H7 (cell line): ENCODE measurements at regions not wholly inside any gene's neighbourhood (a gene's known extent, or its start where the extent isn't known, plus 50 kb on each side); places are given as distances from the start of the nearest gene placed in this dataset.

Source experiments
- DNase-seq: peaks from one replicate; pipeline ENCODE4 v3.0.0; 2012
- H3K27me3 ChIP-seq: 2 replicates; pipeline ENCODE4 v1.6.0; 2011; ENCODE audit warnings: mild to moderate bottlenecking, low read length; ENCODE audit not compliant: control insufficient read depth, insufficient read depth
- H3K36me3 ChIP-seq: replicated peaks from 2 replicates; pipeline ENCODE4 v1.5.1; 2011; ENCODE audit warnings: low read length; ENCODE audit not compliant: control insufficient read depth, insufficient read depth
- H3K4me3 ChIP-seq: 2 replicates; pipeline ENCODE4 v1.5.1; 2011; ENCODE audit warnings: low read depth, mild to moderate bottlenecking, control low read depth, low read length, moderate library complexity; ENCODE audit not compliant: insufficient read depth

- Histone ChIP-seq H3K36me3 (no peaks in the 10 kb centered on the region), H3K4me3 (no peak overlapping the region), H3K27me3 (no peaks in the 10 kb centered on the region)
- DNase-seq: no peak
These were observed 505.4 kb downstream of the CD83 start for GRCh38 chr6:14622909-14623505.

GRCh38 chr6:14625173-14625895 lies 507.8 kb downstream of the CD83 start:
- Histone ChIP-seq H3K36me3 (no peaks in the 10 kb centered on the region), H3K4me3 (no peak overlapping the region), H3K27me3 (no peaks in the 10 kb centered on the region; the same call in 1 of the 2 replicates)
- DNase-seq: peak; percentile 65

- no peaks in the 10 kb centered on the region; the same call in 1 of the 2 replicates for H3K27me3 ChIP-seq
- no peaks in the 10 kb centered on the region for H3K36me3 ChIP-seq
- H3K4me3 ChIP-seq: no peak overlapping the region
- no peak for DNase-seq
These were observed 509.0 kb downstream of the CD83 start for GRCh38 chr6:14626556-14626955.

GRCh38 chr6:14630016-14630415 lies 512.4 kb downstream of the CD83 start:
- Histone ChIP-seq H3K27me3 (no peaks in the 10 kb centered on the region; the same call in 1 of the 2 replicates), H3K4me3 (no peak overlapping the region), H3K36me3 (no peaks in the 10 kb centered on the region)
- no peak for DNase-seq

GRCh38 chr6:14633479-14633878 lies 515.9 kb downstream of the CD83 start:
- H3K27me3 ChIP-seq: no peaks in the 10 kb centered on the region; the same call in 1 of the 2 replicates
- H3K4me3 ChIP-seq: no peak overlapping the region
- no peaks in the 10 kb centered on the region for H3K36me3 ChIP-seq
- DNase-seq: no peak

GRCh38 chr6:14634072-14634471 lies 516.5 kb downstream of the CD83 start:
- Histone ChIP-seq H3K27me3 (no peaks in the 10 kb centered on the region; the same call in 1 of the 2 replicates), H3K4me3 (no peak overlapping the region), H3K36me3 (no peaks in the 10 kb centered on the region)
- peak; percentile 18 for DNase-seq

- Histone ChIP-seq H3K4me3 (no peak overlapping the region), H3K27me3 (no peaks in the 10 kb centered on the region), H3K36me3 (no peaks in the 10 kb centered on the region)
- no peak for DNase-seq
These were observed 517.6 kb downstream of the CD83 start for GRCh38 chr6:14635195-14635594.

GRCh38 chr6:14635934-14636591 lies 518.5 kb downstream of the CD83 start:
- Histone ChIP-seq H3K27me3 (no peaks in the 10 kb centered on the region), H3K4me3 (no peak overlapping the region), H3K36me3 (no peaks in the 10 kb centered on the region)
- DNase-seq: no peak

GRCh38 chr6:14638435-14638905 lies 520.9 kb downstream of the CD83 start:
- no peaks in the 10 kb centered on the region for H3K36me3 ChIP-seq
- DNase-seq: no peak
- no peak overlapping the region for H3K4me3 ChIP-seq
- no peaks in the 10 kb centered on the region for H3K27me3 ChIP-seq

GRCh38 chr6:14638906-14639761 lies 521.6 kb downstream of the CD83 start:
- DNase-seq: peak; percentile 57
- Histone ChIP-seq H3K36me3 (no peaks in the 10 kb centered on the region), H3K4me3 (no peak overlapping the region), H3K27me3 (no peaks in the 10 kb centered on the region)

- peak; percentile 51 for DNase-seq
- no peaks in the 10 kb centered on the region for H3K36me3 ChIP-seq
- H3K4me3 ChIP-seq: no peak overlapping the region
- H3K27me3 ChIP-seq: no peaks in the 10 kb centered on the region
These were observed 522.5 kb downstream of the CD83 start for GRCh38 chr6:14639983-14640599.

GRCh38 chr6:14640631-14641030 lies 523.1 kb downstream of the CD83 start:
- Histone ChIP-seq H3K27me3 (no peaks in the 10 kb centered on the region), H3K4me3 (no peak overlapping the region), H3K36me3 (no peaks in the 10 kb centered on the region)
- peak; percentile 29 for DNase-seq

GRCh38 chr6:14641423-14642135 lies 524.0 kb downstream of the CD83 start:
- no peak for DNase-seq
- no peak overlapping the region for H3K4me3 ChIP-seq
- H3K36me3 ChIP-seq: no peaks in the 10 kb centered on the region
- no peaks in the 10 kb centered on the region for H3K27me3 ChIP-seq
